Mononuclear cell (primary cell): ENCODE measurements at regions not wholly inside any gene's neighbourhood (a gene's known extent, or its start where the extent isn't known, plus 50 kb on each side); places are given as distances from the start of the nearest gene placed in this dataset.
"Not testable (repeated sequence)": the region's sequence is repeated elsewhere in the genome, so short reads cannot be mapped to it uniquely, and the experiment has no call there.

ENCODE experiments used
- H3K27me3 ChIP-seq: 2 replicates; pipeline ENCODE4 v1.6.0; 2011; ENCODE audit warnings: low read length, control low read depth; ENCODE audit not compliant: insufficient read depth
- H3K4me1 ChIP-seq: 2 replicates; pipeline ENCODE4 v1.5.1; 2011; ENCODE audit warnings: mild to moderate bottlenecking, low read length, control low read depth; ENCODE audit not compliant: insufficient read depth
- H3K4me3 ChIP-seq: 2 replicates; pipeline ENCODE4 v1.5.1; 2011; ENCODE audit warnings: mild to moderate bottlenecking, low read length, moderate library complexity
- H3K9me3 ChIP-seq: 2 replicates; pipeline ENCODE4 v1.5.1; 2011; ENCODE audit warnings: low read depth, mild to moderate bottlenecking, control low read depth, low read length

GRCh38 chr22:10760418-10760817 lies 4767.6 kb upstream of the OR11H1 start:
- H3K27me3 ChIP-seq, H3K4me3 ChIP-seq, H3K4me1 ChIP-seq: not testable (repeated sequence)
- peaks cover 11% of the 10 kb centered on the region for H3K9me3 ChIP-seq

- H3K9me3 ChIP-seq, H3K27me3 ChIP-seq, H3K4me3 ChIP-seq, H3K4me1 ChIP-seq: not testable (repeated sequence)
Measured at GRCh38 chr22:10766320-10766719, 4761.7 kb upstream of the OR11H1 start.

- H3K27me3 ChIP-seq, H3K4me3 ChIP-seq, H3K9me3 ChIP-seq, H3K4me1 ChIP-seq: not testable (repeated sequence)
Measured at GRCh38 chr22:10768875-10769274, 4759.1 kb upstream of the OR11H1 start.

GRCh38 chr22:10771744-10772143 lies 4756.2 kb upstream of the OR11H1 start:
- not testable (repeated sequence) for H3K4me3 ChIP-seq, H3K9me3 ChIP-seq, H3K27me3 ChIP-seq, H3K4me1 ChIP-seq

GRCh38 chr22:10773341-10773740 lies 4754.7 kb upstream of the OR11H1 start:
- not testable (repeated sequence) for H3K4me3 ChIP-seq, H3K4me1 ChIP-seq, H3K9me3 ChIP-seq, H3K27me3 ChIP-seq

GRCh38 chr22:10775601-10776357 lies 4752.2 kb upstream of the OR11H1 start:
- H3K9me3 ChIP-seq, H3K27me3 ChIP-seq, H3K4me3 ChIP-seq, H3K4me1 ChIP-seq: not testable (repeated sequence)

- H3K4me3 ChIP-seq, H3K4me1 ChIP-seq, H3K27me3 ChIP-seq, H3K9me3 ChIP-seq: not testable (repeated sequence)
Measured at GRCh38 chr22:10776358-10776729, 4751.6 kb upstream of the OR11H1 start.

- not testable (repeated sequence) for H3K4me1 ChIP-seq, H3K9me3 ChIP-seq, H3K27me3 ChIP-seq, H3K4me3 ChIP-seq
Measured at GRCh38 chr22:10777733-10778132, 4750.3 kb upstream of the OR11H1 start.

- Histone ChIP-seq H3K4me1 (no peaks in the 10 kb centered on the region), H3K9me3 (no peaks in the 10 kb centered on the region), H3K27me3 (no peaks in the 10 kb centered on the region), H3K4me3 (no peak overlapping the region)
Measured at GRCh38 chr22:10778296-10778814, 4749.6 kb upstream of the OR11H1 start.

GRCh38 chr22:10779200-10779599 lies 4748.8 kb upstream of the OR11H1 start:
- H3K4me1 ChIP-seq, H3K9me3 ChIP-seq, H3K27me3 ChIP-seq, H3K4me3 ChIP-seq: not testable (repeated sequence)

- no peaks in the 10 kb centered on the region for H3K9me3 ChIP-seq
- H3K4me3 ChIP-seq, result no peak overlapping the region
- no peaks in the 10 kb centered on the region for H3K4me1 ChIP-seq
- H3K27me3 ChIP-seq, result no peaks in the 10 kb centered on the region
Measured at GRCh38 chr22:10780281-10780680, 4747.7 kb upstream of the OR11H1 start.

- no peaks in the 10 kb centered on the region for H3K4me1 ChIP-seq
- no peak overlapping the region for H3K4me3 ChIP-seq
- no peaks in the 10 kb centered on the region for H3K9me3 ChIP-seq
Measured at GRCh38 chr22:10781571-10782403, 4746.2 kb upstream of the OR11H1 start.

More at GRCh38 chr22:10781571-10782403, 4746.2 kb upstream of the OR11H1 start:
- no peaks in the 10 kb centered on the region for H3K27me3 ChIP-seq
